ENCODE measurements at regions not wholly inside any gene's neighbourhood (a gene's known extent, or its start where the extent isn't known, plus 50 kb on each side); places are given as distances from the start of the nearest gene placed in this dataset.

GRCh38 chr13:34619326-34619725, 322.7 kb upstream of the NBEA start:
- DNase-seq (ENCODE audit: low spot score) = no peak
- Histone ChIP-seq H3K4me3 (no peak overlapping the region), H3K27ac (no peak overlapping the region)
- TF ChIP-seq CTCF (IDR thresholded peaks at IDR 0.05) = no peak

GRCh38 chr13:34620074-34620850, 321.8 kb upstream of the NBEA start:
- no peak for TF ChIP-seq CTCF (IDR thresholded peaks at IDR 0.05)
- no peak overlapping the region for H3K4me3 ChIP-seq
- no peak for DNase-seq (ENCODE audit: low spot score)

GRCh38 chr13:34620862-34621261, 321.2 kb upstream of the NBEA start:
- Histone ChIP-seq H3K27ac (no peak overlapping the region), H3K4me3 (no peak overlapping the region)
- no peak for DNase-seq (ENCODE audit: low spot score)
- no peak for TF ChIP-seq CTCF (IDR thresholded peaks at IDR 0.05)

More at GRCh38 chr13:34620074-34620850, 321.8 kb upstream of the NBEA start:
- no peak overlapping the region for H3K27ac ChIP-seq

DNA sequence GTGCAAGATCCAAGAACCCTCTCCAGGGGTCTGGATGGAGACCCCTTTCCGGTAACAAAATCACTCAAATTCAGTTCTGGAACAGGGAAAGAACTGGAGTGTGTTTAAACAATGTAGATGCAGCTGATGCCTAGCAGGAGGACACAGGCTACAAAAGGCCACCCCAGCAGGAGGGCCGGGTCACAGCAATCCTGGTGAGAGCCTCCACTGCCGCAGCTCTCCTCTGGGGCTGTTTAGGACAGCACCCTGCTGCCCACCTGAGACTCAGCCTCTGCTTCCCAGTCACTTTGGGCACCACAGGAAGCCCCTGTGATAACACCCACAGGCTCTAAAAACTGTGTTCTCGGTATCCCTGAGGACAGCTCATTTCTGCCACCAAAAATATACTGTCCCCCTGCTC, 318.7 kb upstream of the NBEA start:
- TF ChIP-seq CTCF (IDR thresholded peaks at IDR 0.05) = no peak
- DNase-seq (ENCODE audit: low spot score) = no peak

GRCh38 chr13:34627509-34628208, 314.4 kb upstream of the NBEA start:
- no peak overlapping the region for H3K27ac ChIP-seq
- no peak for TF ChIP-seq CTCF (IDR thresholded peaks at IDR 0.05)
- H3K4me3 ChIP-seq = no peak overlapping the region
- DNase-seq (ENCODE audit: low spot score) = no peak

More for the DNA sequence above, 318.7 kb upstream of the NBEA start:
- H3K27ac ChIP-seq = no peak overlapping the region
- H3K4me3 ChIP-seq = no peak overlapping the region

DNA sequence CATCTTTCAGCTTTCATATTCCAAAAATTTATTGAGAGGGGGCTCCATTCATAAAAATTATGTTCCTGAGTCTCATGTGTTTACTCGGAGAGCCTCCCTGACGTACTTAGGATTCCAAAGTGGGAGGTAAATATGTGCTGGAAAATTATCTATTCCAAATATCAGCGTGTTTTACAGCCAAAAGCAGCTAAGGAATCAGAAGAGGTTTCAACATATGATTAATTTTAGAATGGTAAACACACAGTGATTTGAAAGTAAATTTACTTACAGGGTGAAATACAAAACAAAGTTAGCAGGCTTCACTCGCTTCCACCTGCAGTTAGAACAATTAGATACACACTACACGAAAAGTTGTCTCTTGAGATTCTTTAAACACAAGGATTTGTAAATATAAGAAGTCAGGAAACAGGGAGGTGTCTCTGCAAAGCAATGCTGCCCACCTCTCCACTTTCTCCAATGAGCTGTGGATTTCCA, 313.8 kb upstream of the NBEA start:
- no peak for TF ChIP-seq CTCF (IDR thresholded peaks at IDR 0.05)
- no peak overlapping the region for H3K27ac ChIP-seq
- DNase-seq (ENCODE audit: low spot score) = no peak
- no peak overlapping the region for H3K4me3 ChIP-seq

All from coronary artery (tissue), 2 donors.